ENCODE measurements at regions not wholly inside any gene's neighbourhood (a gene's known extent, or its start where the extent isn't known, plus 50 kb on each side); places are given as distances from the start of the nearest gene placed in this dataset.

DNA sequence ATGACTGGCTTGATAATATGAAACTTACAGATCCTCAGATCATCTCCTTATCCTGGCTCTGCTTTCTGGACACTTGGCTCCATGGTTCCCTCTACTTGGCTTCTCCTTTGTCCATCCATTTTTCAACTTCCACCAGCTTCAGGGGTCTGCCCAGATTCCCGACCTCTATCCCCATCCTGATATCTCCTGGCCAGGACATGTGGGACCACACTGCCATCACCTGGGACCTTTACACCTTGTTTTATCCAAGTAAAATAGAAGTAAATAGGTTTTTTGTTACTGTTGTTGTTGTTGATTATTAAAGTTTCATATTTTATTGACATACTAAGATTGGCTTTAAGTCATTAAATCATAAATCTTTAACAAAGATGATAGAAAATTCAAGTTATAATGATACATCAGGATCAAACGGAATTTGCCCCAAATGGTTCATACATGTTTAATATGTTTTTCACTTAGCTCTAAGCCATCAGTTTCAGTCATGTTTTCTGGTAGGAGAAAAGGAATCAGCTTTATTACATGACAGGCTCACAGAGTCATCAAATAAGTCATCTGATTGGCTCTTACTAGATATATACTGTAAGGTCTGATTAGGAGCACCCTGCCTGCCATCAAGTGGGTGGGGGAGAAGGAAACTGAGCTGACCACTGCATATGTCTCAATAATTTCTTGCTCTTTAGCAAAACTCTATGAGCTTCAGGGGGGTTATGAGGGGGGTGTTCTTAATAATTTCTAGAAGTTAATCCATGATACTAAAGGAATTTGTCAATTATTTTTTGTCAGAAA, 111.5 kb upstream of the AHR start:
- H3K27ac ChIP-seq, result no peak overlapping the region
- TF ChIP-seq, protein P1, sequence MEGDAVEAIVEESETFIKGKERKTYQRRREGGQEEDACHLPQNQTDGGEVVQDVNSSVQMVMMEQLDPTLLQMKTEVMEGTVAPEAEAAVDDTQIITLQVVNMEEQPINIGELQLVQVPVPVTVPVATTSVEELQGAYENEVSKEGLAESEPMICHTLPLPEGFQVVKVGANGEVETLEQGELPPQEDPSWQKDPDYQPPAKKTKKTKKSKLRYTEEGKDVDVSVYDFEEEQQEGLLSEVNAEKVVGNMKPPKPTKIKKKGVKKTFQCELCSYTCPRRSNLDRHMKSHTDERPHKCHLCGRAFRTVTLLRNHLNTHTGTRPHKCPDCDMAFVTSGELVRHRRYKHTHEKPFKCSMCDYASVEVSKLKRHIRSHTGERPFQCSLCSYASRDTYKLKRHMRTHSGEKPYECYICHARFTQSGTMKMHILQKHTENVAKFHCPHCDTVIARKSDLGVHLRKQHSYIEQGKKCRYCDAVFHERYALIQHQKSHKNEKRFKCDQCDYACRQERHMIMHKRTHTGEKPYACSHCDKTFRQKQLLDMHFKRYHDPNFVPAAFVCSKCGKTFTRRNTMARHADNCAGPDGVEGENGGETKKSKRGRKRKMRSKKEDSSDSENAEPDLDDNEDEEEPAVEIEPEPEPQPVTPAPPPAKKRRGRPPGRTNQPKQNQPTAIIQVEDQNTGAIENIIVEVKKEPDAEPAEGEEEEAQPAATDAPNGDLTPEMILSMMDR (conservative IDR thresholded peaks at IDR 0.05), result no peak

DNA sequence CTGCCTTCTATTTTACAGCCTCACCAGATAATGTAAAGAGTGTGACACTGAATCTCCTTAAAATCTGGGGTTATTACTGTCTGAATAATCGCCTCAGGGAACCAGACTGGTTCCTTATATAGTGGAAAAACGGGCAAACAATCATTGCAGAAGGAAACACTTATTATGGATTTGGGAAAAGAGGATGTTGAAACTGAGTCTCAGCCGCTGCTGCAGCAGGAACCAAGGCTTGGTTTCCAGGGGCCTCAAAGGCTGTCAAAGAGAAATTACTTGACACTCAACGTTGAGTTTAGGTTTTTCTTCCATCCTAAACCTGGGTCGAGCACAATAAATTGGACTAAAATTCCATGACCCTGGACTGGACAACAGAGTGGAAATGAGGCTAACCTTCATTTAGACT, 103.8 kb upstream of the AHR start:
- H3K27ac ChIP-seq, result no peak overlapping the region
- TF ChIP-seq, protein P1 (conservative IDR thresholded peaks at IDR 0.05), result no peak

DNA sequence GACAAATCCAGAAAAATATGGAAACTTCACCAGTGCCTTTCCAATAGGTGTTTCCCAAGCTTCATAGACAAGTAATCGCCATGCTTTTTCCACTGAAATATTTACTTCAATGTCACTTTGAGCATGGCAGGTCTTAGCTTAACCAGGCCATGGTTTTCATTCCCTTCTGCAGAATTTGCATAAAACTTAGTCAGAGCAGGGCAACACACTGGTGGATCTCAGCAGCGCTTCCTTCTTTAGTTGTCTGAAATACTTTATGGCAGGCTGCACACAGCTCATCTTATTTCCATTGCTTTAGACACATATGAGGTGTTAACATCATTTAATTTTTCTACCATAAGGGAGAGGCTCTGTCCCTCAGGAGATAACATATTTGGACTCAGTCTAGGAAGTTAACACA, 102.9 kb upstream of the AHR start:
- TF ChIP-seq, protein P1 (conservative IDR thresholded peaks at IDR 0.05), result no peak
- no peak overlapping the region for H3K27ac ChIP-seq

DNA sequence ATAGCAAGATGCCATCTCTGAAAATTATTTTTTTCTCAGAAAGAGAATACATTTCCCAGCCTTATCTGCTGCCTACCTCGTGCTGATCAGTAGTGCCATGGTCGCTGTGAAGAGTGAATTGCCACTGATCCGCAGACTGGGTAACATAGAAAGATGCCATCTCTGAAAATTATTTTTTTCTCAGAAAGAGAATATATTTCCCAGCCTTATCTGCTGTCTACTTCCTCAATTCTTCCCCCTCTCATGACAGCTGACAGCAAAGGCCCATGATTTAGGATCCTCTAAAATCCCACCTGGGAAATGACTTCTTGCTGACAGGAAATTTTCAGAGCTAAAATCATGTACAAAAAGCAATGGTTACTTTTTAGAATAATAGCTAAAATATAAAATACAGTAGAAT, 92.5 kb upstream of the AHR start:
- no peak overlapping the region for H3K27ac ChIP-seq
- TF ChIP-seq, protein P1 (conservative IDR thresholded peaks at IDR 0.05), result no peak

DNA sequence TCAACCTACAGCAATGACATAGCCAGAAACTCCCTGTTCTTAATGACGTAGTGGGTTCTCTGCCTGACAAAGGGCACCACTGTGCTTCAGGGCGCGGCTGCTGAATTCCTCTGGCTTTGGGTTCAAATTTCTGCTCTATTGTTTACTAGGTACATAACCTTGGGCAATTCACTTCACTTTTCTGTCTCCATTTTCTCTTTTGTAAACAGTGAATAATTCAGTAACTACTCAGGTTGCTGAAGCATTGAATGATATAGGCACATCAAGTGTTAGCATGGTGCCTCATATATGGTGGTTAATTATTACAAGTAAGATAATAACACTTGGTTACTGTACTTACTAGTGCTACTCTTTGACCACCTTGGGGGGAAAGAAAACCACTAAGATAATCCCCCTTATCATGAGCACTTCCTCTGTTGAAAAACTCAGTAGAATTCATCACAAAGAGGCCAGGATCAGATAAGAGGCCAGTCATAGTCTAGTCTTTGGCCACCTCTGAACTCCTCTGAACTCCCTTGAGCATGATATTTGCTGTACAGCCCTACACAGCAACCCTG, 92.0 kb upstream of the AHR start:
- TF ChIP-seq, protein P1 (conservative IDR thresholded peaks at IDR 0.05), result no peak
- H3K27ac ChIP-seq, result no peak overlapping the region

DNA sequence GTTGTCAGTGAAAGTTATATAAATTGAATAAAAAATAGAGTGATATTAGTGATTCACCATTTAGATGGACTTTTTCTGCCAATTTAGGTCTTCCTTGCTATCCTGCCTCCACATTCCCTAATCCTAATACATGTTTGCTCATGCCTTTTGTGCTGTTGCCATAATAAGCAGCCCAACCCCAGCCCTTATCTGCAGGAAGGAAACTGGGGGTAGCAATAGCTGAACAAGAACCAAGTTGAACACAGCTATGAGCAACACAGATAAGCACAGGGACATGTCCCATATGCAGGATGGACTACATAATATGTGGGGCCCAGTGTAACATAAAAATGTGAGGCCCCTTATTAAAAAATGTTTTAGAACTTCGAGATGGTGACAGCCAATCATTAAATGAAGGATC, 91.2 kb upstream of the AHR start:
- no peak overlapping the region for H3K27ac ChIP-seq
- TF ChIP-seq, protein P1 (conservative IDR thresholded peaks at IDR 0.05), result no peak

DNA sequence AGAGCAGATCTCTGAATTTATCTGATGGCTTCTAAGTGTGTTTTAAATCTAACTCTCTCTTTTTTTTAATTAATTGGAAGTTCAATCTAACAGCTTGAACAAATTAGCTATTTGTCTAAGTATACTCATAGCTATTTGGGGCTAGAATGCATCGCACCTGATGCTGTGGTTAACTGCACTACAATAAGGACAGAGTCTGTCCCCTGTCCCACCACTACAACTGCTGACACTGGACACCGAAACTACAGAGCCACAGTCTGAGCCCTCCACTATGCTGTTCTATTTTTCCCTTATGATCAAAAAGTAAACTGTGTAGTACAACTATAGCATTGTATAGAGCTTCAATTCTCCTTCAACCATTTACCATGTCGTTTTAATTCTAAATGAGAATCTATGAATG, 89.4 kb upstream of the AHR start:
- no peak overlapping the region for H3K27ac ChIP-seq
- TF ChIP-seq, protein P1 (conservative IDR thresholded peaks at IDR 0.05), result no peak

Measured in VCaP (cell line).